Peyer's patch (tissue), 4 donors: ENCODE measurements at regions not wholly inside any gene's neighbourhood (a gene's known extent, or its start where the extent isn't known, plus 50 kb on each side); places are given as distances from the start of the nearest gene placed in this dataset.

Experiments used
- POLR2A ChIP-seq, 2 donors: fragments of 450-650 bp; IDR thresholded peaks; one replicate each; pipeline ENCODE4 v1.5.1; 2017; ENCODE audit warnings: antibody characterized with exemption in 2 of 2, mild to moderate bottlenecking in 2 of 2, moderate library complexity in 2 of 2
- TF ChIP-seq, protein P1 (sequence below), 6 experiments: fragments of 450-650 bp in 4 of 6; fragments of 200-600 bp in 2 of 6; sonication (generic) in 1 of 6; IDR thresholded peaks; one replicate each; pipeline ENCODE4 v1.5.1; 2017 to 2019; ENCODE audit warnings: antibody characterized with exemption in 6 of 6, mild to moderate bottlenecking in 3 of 6, moderate library complexity in 1 of 6

DNA sequence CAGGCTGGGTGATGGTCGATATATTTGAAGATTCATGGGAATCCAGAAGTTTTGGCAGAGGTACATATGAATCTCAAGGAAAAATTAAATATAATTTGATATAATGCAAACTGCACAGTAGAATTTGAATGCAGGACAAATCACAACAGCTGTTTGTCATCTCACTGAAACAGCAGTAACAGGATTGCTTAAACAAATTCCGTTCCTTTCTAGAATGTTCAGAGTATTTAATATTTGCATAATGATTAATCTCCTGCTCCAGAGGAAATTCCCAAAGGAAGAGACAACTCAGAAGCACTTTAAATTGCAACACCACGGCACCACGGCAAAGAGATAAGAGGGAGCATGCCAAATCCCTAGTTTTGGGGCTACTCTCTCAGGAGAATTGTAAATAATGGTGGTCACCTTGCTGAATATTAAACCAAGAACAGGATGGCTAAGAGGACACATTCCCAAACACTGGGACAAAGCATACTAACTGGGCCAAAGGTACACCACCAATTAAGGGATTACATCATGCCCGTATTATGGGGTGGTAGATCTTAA lies 67.8 kb upstream of the MAP4K3 start:
- TF ChIP-seq, protein P1, sequence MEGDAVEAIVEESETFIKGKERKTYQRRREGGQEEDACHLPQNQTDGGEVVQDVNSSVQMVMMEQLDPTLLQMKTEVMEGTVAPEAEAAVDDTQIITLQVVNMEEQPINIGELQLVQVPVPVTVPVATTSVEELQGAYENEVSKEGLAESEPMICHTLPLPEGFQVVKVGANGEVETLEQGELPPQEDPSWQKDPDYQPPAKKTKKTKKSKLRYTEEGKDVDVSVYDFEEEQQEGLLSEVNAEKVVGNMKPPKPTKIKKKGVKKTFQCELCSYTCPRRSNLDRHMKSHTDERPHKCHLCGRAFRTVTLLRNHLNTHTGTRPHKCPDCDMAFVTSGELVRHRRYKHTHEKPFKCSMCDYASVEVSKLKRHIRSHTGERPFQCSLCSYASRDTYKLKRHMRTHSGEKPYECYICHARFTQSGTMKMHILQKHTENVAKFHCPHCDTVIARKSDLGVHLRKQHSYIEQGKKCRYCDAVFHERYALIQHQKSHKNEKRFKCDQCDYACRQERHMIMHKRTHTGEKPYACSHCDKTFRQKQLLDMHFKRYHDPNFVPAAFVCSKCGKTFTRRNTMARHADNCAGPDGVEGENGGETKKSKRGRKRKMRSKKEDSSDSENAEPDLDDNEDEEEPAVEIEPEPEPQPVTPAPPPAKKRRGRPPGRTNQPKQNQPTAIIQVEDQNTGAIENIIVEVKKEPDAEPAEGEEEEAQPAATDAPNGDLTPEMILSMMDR (IDR thresholded peaks at IDR 0.05) = no peak
- TF ChIP-seq POLR2A (IDR thresholded peaks at IDR 0.05) = no peak
